HepG2 (cell line): ENCODE measurements at regions not wholly inside any gene's neighbourhood (a gene's known extent, or its start where the extent isn't known, plus 50 kb on each side); places are given as distances from the start of the nearest gene placed in this dataset.

Experiments used
- ATAC-seq: fragments of 200-7000 bp; cut with Tn5 transposase; 3 replicates; pipeline ENCODE4 v1.9.1; 2020; ENCODE audit warnings: mild to moderate bottlenecking, moderate library complexity
- BruUV-seq: library from RNA; stranded (reverse); fragments of 400-500 nt; replicated peaks from 2 replicates; lab custom pipeline; 2021; lab: Mats Ljungman, UMichigan
- CTCF ChIA-PET: fragments of 300-600 bp; formaldehyde crosslinking; extraction: SDS; loops from one replicate; lab custom pipeline; 2021; ENCODE audit warnings: low total read pairs, inconsistent platforms, low intra/inter-chr PET ratio; lab: Yijun Ruan, JAX
- POLR2A ChIA-PET: fragments of 350-600 bp; sonication (Branson Sonifier 250); formaldehyde crosslinking; loops from one replicate; lab custom pipeline; 2020; ENCODE audit warnings: antibody characterized with exemption, inconsistent platforms; lab: Yijun Ruan, JAX
- DNase-seq: peaks from one replicate; pipeline ENCODE4 v3.0.0-alpha.2; 2015; ENCODE audit warnings: low spot score
- FAIRE-seq: peaks from 3 replicates; lab custom pipeline; 2011; peaks lifted over from hg19 to GRCh38; lab: Jason Lieb, UNC
- H2AFZ ChIP-seq: one replicate; pipeline ENCODE4 v1.6.1; 2011; ENCODE audit warnings: low read length, inconsistent platforms
- H3K27ac ChIP-seq: fragments of 300-600 bp; 3 replicates; pipeline ENCODE4 v1.8.0; 2011; ENCODE audit warnings: mixed run types, mild to moderate bottlenecking, mixed read lengths, low read length, inconsistent platforms; ENCODE audit not compliant: insufficient read depth; ENCODE audit errors: extremely low read length
- H3K27me3 ChIP-seq, 2 experiments: fragments of 200-600 bp in 1 of 2; 2 replicates in 1 of 2; 3 replicates in 1 of 2; pipeline versions ENCODE4 v1.6.0 to v1.8.0; 2011; ENCODE audit warnings: low read length in 2 of 2, mild to moderate bottlenecking in 2 of 2, moderate library complexity in 2 of 2, inconsistent platforms in 1 of 2; ENCODE audit not compliant: insufficient read depth in 2 of 2, control insufficient read depth in 1 of 2
- H3K36me3 ChIP-seq, 2 experiments: fragments of 200-600 bp in 1 of 2; replicated peaks in 1 of 2; 2 replicates in 1 of 2; 3 replicates in 1 of 2; pipeline versions ENCODE4 v1.5.1 to v1.8.0; 2011; ENCODE audit warnings: low read length in 2 of 2, inconsistent platforms in 1 of 2; ENCODE audit not compliant: insufficient read depth in 2 of 2, control insufficient read depth in 1 of 2
- H3K4me1 ChIP-seq: 2 replicates; pipeline ENCODE4 v1.5.1; 2012; ENCODE audit warnings: low read length, inconsistent platforms; ENCODE audit not compliant: insufficient read depth
- H3K4me2 ChIP-seq: 2 replicates; pipeline ENCODE4 v1.6.0; 2011; ENCODE audit warnings: low read depth, low read length, inconsistent platforms
- H3K4me3 ChIP-seq, 3 experiments: fragments of 200-600 bp in 1 of 3; sonication (generic), shearing (Covaris generic) in 1 of 3; replicated peaks in 1 of 3; 2 replicates each; pipeline ENCODE4 v1.5.1; 2011 to 2016; ENCODE audit warnings: low read length in 3 of 3, inconsistent platforms in 2 of 3, low read depth in 2 of 3, mild to moderate bottlenecking in 2 of 3, control low read depth in 1 of 3, mixed read lengths in 1 of 3; ENCODE audit not compliant: insufficient read depth in 1 of 3
- H3K79me2 ChIP-seq: one replicate; pipeline ENCODE4 v1.6.1; 2011; ENCODE audit warnings: low read length, inconsistent platforms; ENCODE audit not compliant: insufficient read depth
- H3K9ac ChIP-seq: 2 replicates; pipeline ENCODE4 v1.6.0; 2011; ENCODE audit warnings: mild to moderate bottlenecking, low read depth, low read length, inconsistent platforms; ENCODE audit not compliant: insufficient read depth
- H3K9me3 ChIP-seq: 2 replicates; pipeline ENCODE4 v1.5.1; 2012; ENCODE audit warnings: mild to moderate bottlenecking, low read length
- H4K20me1 ChIP-seq: 2 replicates; pipeline ENCODE4 v1.6.0; 2011; ENCODE audit warnings: inconsistent platforms, mild to moderate bottlenecking, low read length, moderate library complexity; ENCODE audit not compliant: insufficient read depth
- CENPT ChIP-seq: sonication (generic); formaldehyde crosslinking; IDR thresholded peaks from 2 replicates; pipeline ENCODE4 v1.8.0; 2022; ENCODE audit warnings: low read depth, mild to moderate bottlenecking, moderate library complexity, missing genetic modification reagents
- MED1 ChIP-seq: sonication (generic); formaldehyde crosslinking; IDR thresholded peaks from 2 replicates; pipeline ENCODE4 v1.4.0; 2020; ENCODE audit warnings: missing genetic modification reagents
- PAX8 ChIP-seq: sonication (generic); formaldehyde crosslinking; IDR thresholded peaks from 2 replicates; pipeline ENCODE4 v1.8.0; 2022; ENCODE audit warnings: mild to moderate bottlenecking, missing genetic modification reagents, borderline replicate concordance
- RBFOX2 ChIP-seq: fragments of 200-400 bp; formaldehyde crosslinking; IDR thresholded peaks from 2 replicates; pipeline ENCODE4 v1.6.1; 2017; ENCODE audit warnings: low read depth, mild to moderate bottlenecking, low read length
- RXRB ChIP-seq: IDR thresholded peaks from 2 replicates; pipeline ENCODE4 v1.6.1; 2016; ENCODE audit warnings: borderline replicate concordance, missing genetic modification reagents, missing compliant biosample characterization
- SIN3A ChIP-seq: IDR thresholded peaks from 2 replicates; pipeline ENCODE4 v1.6.1; 2011; ENCODE audit warnings: low read depth, mild to moderate bottlenecking, control low read depth, low read length, borderline replicate concordance
- TBL1XR1 ChIP-seq: fragments of 150-350 bp; IDR thresholded peaks from 2 replicates; pipeline ENCODE4 v1.6.1; 2014; ENCODE audit warnings: borderline replicate concordance, low read length; ENCODE audit not compliant: partially characterized antibody
- ZBTB33 ChIP-seq: sonication (generic); formaldehyde crosslinking; IDR thresholded peaks from 2 replicates; pipeline ENCODE4 v1.4.0; 2020; ENCODE audit warnings: missing genetic modification reagents
- ZMAT5 ChIP-seq: sonication (generic); formaldehyde crosslinking; IDR thresholded peaks from 2 replicates; pipeline ENCODE4 v1.5.0; 2020; ENCODE audit warnings: mild to moderate bottlenecking, low read depth, missing genetic modification reagents, borderline replicate concordance
- ZNF143 ChIP-seq: sonication (generic); formaldehyde crosslinking; IDR thresholded peaks from 2 replicates; pipeline ENCODE4 v1.4.0; 2020; ENCODE audit warnings: missing genetic modification reagents
- ZNF160 ChIP-seq: sonication (generic); formaldehyde crosslinking; IDR thresholded peaks from 2 replicates; pipeline ENCODE4 v1.8.0; 2022; ENCODE audit warnings: mild to moderate bottlenecking, inconsistent platforms, missing genetic modification reagents
- ZNF235 ChIP-seq: sonication (generic); formaldehyde crosslinking; IDR thresholded peaks from 2 replicates; pipeline ENCODE4 v1.8.1; 2023; ENCODE audit warnings: mild to moderate bottlenecking, missing genetic modification reagents, borderline replicate concordance
- ZNF251 ChIP-seq: sonication (generic); formaldehyde crosslinking; IDR thresholded peaks from 2 replicates; pipeline ENCODE4 v1.9.0; 2021; ENCODE audit warnings: mild to moderate bottlenecking, missing genetic modification reagents
- ZNF615 ChIP-seq: sonication (generic); formaldehyde crosslinking; IDR thresholded peaks from 2 replicates; pipeline ENCODE4 v1.5.0; 2020; ENCODE audit warnings: mild to moderate bottlenecking, missing genetic modification reagents, borderline replicate concordance
- ZNF646 ChIP-seq: sonication (generic); formaldehyde crosslinking; IDR thresholded peaks from 2 replicates; pipeline ENCODE4 v1.9.0; 2021; ENCODE audit warnings: mild to moderate bottlenecking, missing genetic modification reagents
- ZNF720 ChIP-seq: sonication (generic); formaldehyde crosslinking; IDR thresholded peaks from 2 replicates; pipeline ENCODE4 v1.4.0; 2020; ENCODE audit warnings: missing genetic modification reagents
- WGBS: methylation state at CpG from one replicate; pipeline ENCODE4 v1.1.6; 2017; ENCODE audit warnings: low lambda C conversion rate; 5-methylcytosine and 5-hydroxymethylcytosine counted together
- in situ Hi-C: cut with HindIII; loops from 2 replicates; pipeline ENCODE4 v1.10.0; 2017; ENCODE audit warnings: low pct_unique_long_range_greater_than_20kb; ENCODE audit not compliant: extremely low pct_ligation_motif_present
- intact Hi-C: fragments of 100-400 bp; cut with micrococcal nuclease; formaldehyde crosslinking; loops from one replicate; pipeline ENCODE4 v1.10.0; 2022; ENCODE audit not compliant: unreplicated experiment

GRCh38 chr10:70978181-70978580 is 89.8 kb upstream of the PCBD1 start:
- Histone ChIP-seq H3K4me1 (peaks cover 7% of the 10 kb centered on the region; the same call in 1 of the 2 replicates), H3K27me3 (peaks cover 0 to 19% of the 10 kb centered on the region in 2 experiments; a peak in 3 of 5 replicates), H3K36me3 (no peaks in the 10 kb centered on the region), H3K4me3 (no peak overlapping the region), H3K27ac (no peak overlapping the region), H3K9me3 (no peaks in the 10 kb centered on the region), H4K20me1 (no peaks in the 10 kb centered on the region), H3K79me2 (no peaks in the 10 kb centered on the region), H3K4me2 (no peak overlapping the region), H3K9ac (no peak overlapping the region), H2AFZ (no peak overlapping the region)
- in situ Hi-C loops (no loop called here), intact Hi-C loops (no loop called here)
- ChIA-PET POLR2A (no interaction called here), CTCF (no interaction called here)
- FAIRE-seq (no peak), ATAC-seq (no peak), DNase-seq (no peak)
- BruUV-seq: no TSS peak
- 13% methylated on average over 1 of the region's 6 CpGs for WGBS
- TF ChIP-seq ZNF720 (CRISPR knock-in tag): no peak
- TF ChIP-seq ZBTB33: no peak
- no peak for TF ChIP-seq RBFOX2
- no peak for TF ChIP-seq PAX8
- TF ChIP-seq SIN3A: no peak
- TF ChIP-seq ZNF615 (CRISPR knock-in tag): no peak
- no peak for TF ChIP-seq MED1
- no peak for TF ChIP-seq ZNF143
- TF ChIP-seq ZNF251 (CRISPR knock-in tag): no peak
- no peak for TF ChIP-seq ZNF160 (CRISPR knock-in tag)
- no peak for TF ChIP-seq ZNF646 (CRISPR knock-in tag)
- no peak for TF ChIP-seq CENPT
- TF ChIP-seq TBL1XR1: no peak
- no peak for TF ChIP-seq RXRB
- no peak for TF ChIP-seq ZNF235 (CRISPR knock-in tag)
- TF ChIP-seq ZMAT5: no peak
